Panc1 (cell line): ENCODE measurements at regions not wholly inside any gene's neighbourhood (a gene's known extent, or its start where the extent isn't known, plus 50 kb on each side); places are given as distances from the start of the nearest gene placed in this dataset.
A peak's percentile ranks its signal among the peaks of the same experiment; 100 is the strongest.

Source experiments
- ATAC-seq: fragments of 200-7000 bp; cut with Tn5 transposase; 2 replicates; pipeline ENCODE4 v1.9.1; 2020; ENCODE audit warnings: mild to moderate bottlenecking, moderate library complexity
- BruUV-seq: library from RNA; stranded (reverse); fragments of 400-500 nt; replicated peaks from 2 replicates; lab custom pipeline; 2021; lab: Mats Ljungman, UMichigan
- CTCF ChIA-PET: fragments of 300-600 bp; sonication (Branson Sonifier 250); formaldehyde crosslinking; loops from one replicate; lab custom pipeline; 2022; ENCODE audit warnings: antibody characterized with exemption; lab: Charles Lee
- POLR2A ChIA-PET: fragments of 300-600 bp; sonication (Branson Sonifier 250); formaldehyde crosslinking; loops from one replicate; lab custom pipeline; 2022; ENCODE audit warnings: antibody characterized with exemption; lab: Charles Lee
- DNase-seq: peaks from one replicate; pipeline ENCODE4 v3.0.0-alpha.2; 2010; ENCODE audit warnings: low read depth, low spot score
- H3K27ac ChIP-seq: 2 replicates; pipeline ENCODE4 v1.5.1; 2011; ENCODE audit warnings: mild to moderate bottlenecking, low read length, inconsistent platforms
- H3K27me3 ChIP-seq: fragments of 200-500 bp; sonication (Bioruptor generic); 2 replicates; pipeline ENCODE4 v1.6.0; 2014; ENCODE audit warnings: low read length, inconsistent platforms; ENCODE audit not compliant: control insufficient read depth, insufficient read depth
- H3K36me3 ChIP-seq: fragments of 200-500 bp; sonication (Bioruptor generic); 2 replicates; pipeline ENCODE4 v1.5.1; 2014; ENCODE audit warnings: inconsistent platforms, mild to moderate bottlenecking, low read length, moderate library complexity; ENCODE audit not compliant: control insufficient read depth, insufficient read depth
- H3K4me1 ChIP-seq: 2 replicates; pipeline ENCODE4 v1.5.1; 2011; ENCODE audit warnings: inconsistent platforms, mild to moderate bottlenecking, low read length, moderate library complexity; ENCODE audit not compliant: control insufficient read depth, insufficient read depth
- H3K4me3 ChIP-seq, 2 experiments: 2 replicates each; pipeline ENCODE4 v1.5.1; 2011 to 2012; ENCODE audit warnings: low read depth in 2 of 2, low read length in 2 of 2, mild to moderate bottlenecking in 2 of 2, inconsistent platforms in 1 of 2, moderate library complexity in 1 of 2
- H3K9me3 ChIP-seq: fragments of 200-500 bp; sonication (Bioruptor generic); 2 replicates; pipeline ENCODE4 v1.5.1; 2014; ENCODE audit warnings: low read depth, mild to moderate bottlenecking, inconsistent platforms, low read length, moderate library complexity; ENCODE audit not compliant: control insufficient read depth, insufficient read depth
- CTCF ChIP-seq: fragments of 450-650 bp; IDR thresholded peaks from 2 replicates; pipeline ENCODE4 v1.5.1; 2017; ENCODE audit warnings: mild to moderate bottlenecking
- POLR2AphosphoS5 ChIP-seq: IDR thresholded peaks from 2 replicates; pipeline ENCODE4 v1.6.1; 2012; ENCODE audit warnings: mild to moderate bottlenecking, low read depth, low read length, moderate library complexity
- REST ChIP-seq, 2 experiments: IDR thresholded peaks; 2 replicates each; pipeline ENCODE4 v1.6.1; 2011 to 2012; ENCODE audit warnings: low read depth in 2 of 2, control low read depth in 1 of 2, low read length in 1 of 2, mild to moderate bottlenecking in 1 of 2, moderate library complexity in 1 of 2; ENCODE audit not compliant: insufficient read depth in 1 of 2
- SIN3A ChIP-seq: IDR thresholded peaks from 2 replicates; pipeline ENCODE4 v1.6.1; 2012; ENCODE audit warnings: low read depth, mild to moderate bottlenecking, low read length, moderate library complexity, borderline replicate concordance; ENCODE audit not compliant: insufficient read depth
- TCF7L2 ChIP-seq: IDR thresholded peaks from 2 replicates; pipeline ENCODE4 v1.6.1; 2011; ENCODE audit warnings: mild to moderate bottlenecking, low read depth, low read length, inconsistent platforms
- in situ Hi-C: cut with HindIII; loops from 2 replicates; pipeline ENCODE4 v1.10.0; 2016; ENCODE audit warnings: low sequenced_read_pairs, low pct_unique_long_range_greater_than_20kb
- intact Hi-C: fragments of 100-400 bp; cut with micrococcal nuclease; formaldehyde crosslinking; loops from one replicate; pipeline ENCODE4 v1.10.0; 2022; ENCODE audit not compliant: unreplicated experiment

GRCh38 chr6:147974376-147974775, 368.3 kb upstream of the SASH1 start:
- ATAC-seq: no peak
- no peaks in the 10 kb centered on the region for H3K36me3 ChIP-seq
- ChIA-PET CTCF (no interaction called here), POLR2A (no interaction called here)
- H3K9me3 ChIP-seq: no peaks in the 10 kb centered on the region
- H3K4me1 ChIP-seq: no peaks in the 10 kb centered on the region
- intact Hi-C loops (loop anchor here (10.0 kb wide), 1 partner anchor 470 kb away; the partner anchor contains the start of gene SAMD5), in situ Hi-C loops (no loop called here)
- H3K27me3 ChIP-seq: no peaks in the 10 kb centered on the region
- H3K4me3 ChIP-seq: no peak overlapping the region
- DNase-seq: peak; percentile 15
- TF ChIP-seq CTCF (no peak), TCF7L2 (no peak), SIN3A (no peak), REST (IDR thresholded peaks at IDR 0.05; ENCODE audit: insufficient read depth in 1 of 2, low read depth in 2 of 2, low read length in 1 of 2) (no peak), POLR2AphosphoS5 (no peak)
- no peak overlapping the region for H3K27ac ChIP-seq
- no TSS peak for BruUV-seq

- Histone ChIP-seq H3K27ac (no peak overlapping the region), H3K36me3 (no peaks in the 10 kb centered on the region), H3K9me3 (no peaks in the 10 kb centered on the region), H3K27me3 (no peaks in the 10 kb centered on the region), H3K4me1 (no peaks in the 10 kb centered on the region), H3K4me3 (no peak overlapping the region)
- no TSS peak for BruUV-seq
- in situ Hi-C loops: no loop called here
- TF ChIP-seq POLR2AphosphoS5 (no peak), TCF7L2 (no peak), CTCF (no peak), REST (IDR thresholded peaks at IDR 0.05; ENCODE audit: insufficient read depth in 1 of 2, low read depth in 2 of 2, low read length in 1 of 2) (no peak), SIN3A (no peak)
- intact Hi-C loops: loop anchor here (10.0 kb wide), 1 partner anchor 473 kb away; the partner anchor contains the start of gene SAMD5
- no peak for DNase-seq
- ATAC-seq: no peak
- ChIA-PET CTCF (no interaction called here), POLR2A (interaction anchor here (0.7 kb wide), 1 partner anchor 245 kb away, joined by 3 read pairs; no protein-coding TSS in a partner anchor)
Measured at GRCh38 chr6:147977851-147978465, 364.7 kb upstream of the SASH1 start.
